A549 (cell line): ENCODE measurements at regions not wholly inside any gene's neighbourhood (a gene's known extent, or its start where the extent isn't known, plus 50 kb on each side); places are given as distances from the start of the nearest gene placed in this dataset.

ENCODE experiments used
- ATAC-seq, 2 experiments: fragments of 200-7000 bp in 1 of 2; fragments of >200 bp in 1 of 2; cut with Nextera tagmentation in 1 of 2; cut with Tn5 transposase in 1 of 2; 3 replicates each; pipeline versions ENCODE4 v1.8.0 to v1.9.1; 2018 to 2020; ENCODE audit warnings: mild to moderate bottlenecking in 1 of 2, moderate library complexity in 1 of 2
- CTCF ChIA-PET: fragments of 300-600 bp; sonication (Branson Sonifier 250); formaldehyde crosslinking; extraction: SDS; loops from one replicate; lab custom pipeline; 2021; ENCODE audit warnings: antibody characterized with exemption, inconsistent platforms; lab: Yijun Ruan, JAX
- POLR2A ChIA-PET: fragments of 350-600 bp; formaldehyde crosslinking; extraction: SDS; loops from one replicate; lab custom pipeline; 2021; ENCODE audit warnings: antibody characterized with exemption, inconsistent platforms; lab: Yijun Ruan, JAX
- DNase-seq, 2 experiments: peaks; one replicate each; pipeline versions ENCODE4 v3.0.0 to v3.0.0-alpha.2; 2011 to 2016; ENCODE audit warnings: low read depth in 1 of 2, low spot score in 1 of 2
- FAIRE-seq: peaks from 2 replicates; lab custom pipeline; 2011; peaks lifted over from hg19 to GRCh38; lab: Jason Lieb, UNC
- H3K27ac ChIP-seq, 2 experiments: fragments of >200 bp; sonication (Bioruptor Twin); formaldehyde crosslinking; 3 replicates each; pipeline ENCODE4 v1.5.1; 2016 to 2017
- H3K4me1 ChIP-seq: fragments of >200 bp; sonication (Bioruptor Twin); formaldehyde crosslinking; 3 replicates; pipeline ENCODE4 v1.6.1; 2016
- H3K4me2 ChIP-seq: fragments of >200 bp; sonication (Bioruptor Twin); formaldehyde crosslinking; 3 replicates; pipeline ENCODE4 v1.6.1; 2016
- H3K4me3 ChIP-seq: fragments of >200 bp; sonication (Bioruptor Twin); formaldehyde crosslinking; 3 replicates; pipeline ENCODE4 v1.5.1; 2016
- H3K9me3 ChIP-seq: fragments of >200 bp; sonication (Bioruptor Twin); formaldehyde crosslinking; 3 replicates; pipeline ENCODE4 v1.6.1; 2016
- ATOH8 ChIP-seq: fragments of 250-450 bp; sonication (Bioruptor Pico); IDR thresholded peaks from 2 replicates; pipeline ENCODE4 v1.5.0; 2020; ENCODE audit warnings: low read depth, mild to moderate bottlenecking, moderate library complexity
- CEBPB ChIP-seq, 2 experiments: fragments of >200 bp in 1 of 2; sonication (Bioruptor Twin) in 1 of 2; formaldehyde crosslinking in 1 of 2; IDR thresholded peaks; 2 replicates each; pipeline ENCODE4 v1.6.1; 2012 to 2016
- CHD4 ChIP-seq: fragments of 200-600 bp; sonication (generic); IDR thresholded peaks from 2 replicates; pipeline ENCODE4 v1.6.1; 2016; ENCODE audit warnings: antibody characterized with exemption, mild to moderate bottlenecking, borderline replicate concordance
- CTCF ChIP-seq: fragments of >200 bp; sonication (Bioruptor Twin); formaldehyde crosslinking; IDR thresholded peaks from 3 replicates; pipeline ENCODE4 v1.5.1; 2016
- ELK1 ChIP-seq: fragments of 150-350 bp; IDR thresholded peaks from 2 replicates; pipeline ENCODE4 v1.6.1; 2014; ENCODE audit warnings: low read depth, mild to moderate bottlenecking, low read length
- EP300 ChIP-seq, 2 experiments: fragments of >200 bp; sonication (Bioruptor Twin); formaldehyde crosslinking; IDR thresholded peaks; 2 replicates in 1 of 2; 3 replicates in 1 of 2; pipeline ENCODE4 v1.6.1; 2016 to 2017
- ESRRA ChIP-seq: fragments of 150-350 bp; IDR thresholded peaks from 2 replicates; pipeline ENCODE4 v1.6.1; 2014; ENCODE audit warnings: mild to moderate bottlenecking, low read length, borderline replicate concordance
- FOSB ChIP-seq: fragments of 250-450 bp; sonication (Bioruptor Pico); IDR thresholded peaks from 2 replicates; pipeline ENCODE4 v1.5.0; 2020; ENCODE audit warnings: mild to moderate bottlenecking, moderate library complexity
- FOXS1 ChIP-seq: fragments of 250-450 bp; sonication (Bioruptor Pico); IDR thresholded peaks from 2 replicates; pipeline ENCODE4 v1.5.0; 2020; ENCODE audit warnings: mild to moderate bottlenecking, moderate library complexity
- HDAC2 ChIP-seq: fragments of 200-600 bp; sonication (generic); IDR thresholded peaks from 2 replicates; pipeline ENCODE4 v1.6.1; 2016
- HMGXB4 ChIP-seq: fragments of 250-450 bp; sonication (Bioruptor Pico); IDR thresholded peaks from 2 replicates; pipeline ENCODE4 v1.5.0; 2021; ENCODE audit warnings: mild to moderate bottlenecking, moderate library complexity, borderline replicate concordance
- JUN ChIP-seq, 2 experiments: fragments of >200 bp; sonication (Bioruptor Twin); formaldehyde crosslinking; IDR thresholded peaks; 2 replicates in 1 of 2; 3 replicates in 1 of 2; pipeline ENCODE4 v1.6.1; 2016 to 2017
- JUNB ChIP-seq: fragments of >200 bp; sonication (Bioruptor Twin); formaldehyde crosslinking; IDR thresholded peaks from 2 replicates; pipeline ENCODE4 v1.6.1; 2016
- KDM5A ChIP-seq: fragments of 200-600 bp; sonication (generic); IDR thresholded peaks from 2 replicates; pipeline ENCODE4 v1.6.1; 2016; ENCODE audit warnings: antibody characterized with exemption, mild to moderate bottlenecking
- MAX ChIP-seq: IDR thresholded peaks from 2 replicates; pipeline ENCODE4 v1.6.1; 2012
- NPAS2 ChIP-seq: fragments of 250-450 bp; sonication (Bioruptor Pico); IDR thresholded peaks from 2 replicates; pipeline ENCODE4 v1.8.0; 2022; ENCODE audit warnings: mild to moderate bottlenecking, moderate library complexity, borderline replicate concordance
- NR3C1 ChIP-seq: fragments of >200 bp; sonication (Bioruptor Twin); formaldehyde crosslinking; IDR thresholded peaks from 3 replicates; pipeline ENCODE4 v1.6.1; 2017
- PBX3 ChIP-seq: IDR thresholded peaks from 2 replicates; pipeline ENCODE4 v1.6.1; 2012
- POLR2AphosphoS2 ChIP-seq: conservative IDR thresholded peaks from 2 replicates; pipeline ENCODE4 v1.6.1; 2012; ENCODE audit warnings: low read length, improper control_type of control experiment, inconsistent platforms
- RFX5 ChIP-seq: fragments of 450-650 bp; IDR thresholded peaks from 2 replicates; pipeline ENCODE4 v1.7.1; 2014; ENCODE audit warnings: antibody characterized with exemption, mild to moderate bottlenecking, moderate library complexity
- RNF2 ChIP-seq: fragments of 200-600 bp; sonication (generic); IDR thresholded peaks from 2 replicates; pipeline ENCODE4 v1.6.1; 2016; ENCODE audit warnings: low read depth, mild to moderate bottlenecking, antibody characterized with exemption, moderate library complexity, borderline replicate concordance
- SREBF2 ChIP-seq: fragments of 450-650 bp; IDR thresholded peaks from 2 replicates; pipeline ENCODE4 v1.6.1; 2014; ENCODE audit warnings: mild to moderate bottlenecking, moderate library complexity
- TFCP2L1 ChIP-seq: fragments of 250-450 bp; sonication (Bioruptor Pico); IDR thresholded peaks from 2 replicates; pipeline ENCODE4 v1.5.0; 2021; ENCODE audit warnings: mild to moderate bottlenecking
- ZNF302 ChIP-seq: fragments of 250-450 bp; sonication (Bioruptor Pico); IDR thresholded peaks from 2 replicates; pipeline ENCODE4 v1.9.0; 2021; ENCODE audit warnings: inconsistent platforms, mild to moderate bottlenecking, moderate library complexity
- WGBS: methylation state at CpG from one replicate; pipeline ENCODE4 v1.1.6; 2017; ENCODE audit errors: missing lambda C conversion rate; 5-methylcytosine and 5-hydroxymethylcytosine counted together

GRCh38 chr2:5984273-5984655 is 292.1 kb downstream of the SOX11 start (continued):
- TF ChIP-seq POLR2AphosphoS2, result no peak

GRCh38 chr2:5984946-5985345 is 292.8 kb downstream of the SOX11 start:
- Histone ChIP-seq H3K4me3 (no peak overlapping the region), H3K4me1 (no peaks in the 10 kb centered on the region), H3K4me2 (no peak overlapping the region), H3K27ac (no peak overlapping the region)
- ChIA-PET CTCF (no interaction called here), POLR2A (no interaction called here)
- no peak for DNase-seq
- FAIRE-seq, result no peak
- 10% methylated on average over 6 of the region's 6 CpGs for WGBS
- no peak for TF ChIP-seq EP300 (IDR thresholded peaks at IDR 0.05)
- no peak for TF ChIP-seq FOSB (CRISPR knock-in tag)
- no peak for TF ChIP-seq RNF2
- TF ChIP-seq NPAS2, result no peak
- TF ChIP-seq JUNB, result no peak
- no peak for TF ChIP-seq ESRRA
- TF ChIP-seq RFX5, result no peak
- TF ChIP-seq HMGXB4 (CRISPR knock-in tag), result no peak
- TF ChIP-seq CHD4, result no peak
- no peak for TF ChIP-seq CTCF
- TF ChIP-seq ATOH8, result no peak
- TF ChIP-seq KDM5A, result no peak
- no peak for TF ChIP-seq JUN (IDR thresholded peaks at IDR 0.05)
- TF ChIP-seq ZNF302 (CRISPR knock-in tag), result no peak
- TF ChIP-seq, all 56 proteins: peak for 0
- ATAC-seq, result no peak
- no peaks in the 10 kb centered on the region; the same call in 2 of the 3 replicates for H3K9me3 ChIP-seq

GRCh38 chr2:5985536-5986385 is 293.6 kb downstream of the SOX11 start:
- Histone ChIP-seq H3K9me3 (no peaks in the 10 kb centered on the region; the same call in 2 of the 3 replicates), H3K4me1 (no peaks in the 10 kb centered on the region), H3K4me2 (no peak overlapping the region), H3K4me3 (no peak overlapping the region), H3K27ac (no peak overlapping the region)
- ATAC-seq, result no peak
- no peak for DNase-seq
- TF ChIP-seq SREBF2 (no peak), FOXS1 (CRISPR knock-in tag) (no peak), TFCP2L1 (no peak), RFX5 (no peak), HDAC2 (no peak), PBX3 (no peak), MAX (no peak), ELK1 (no peak), NR3C1 (no peak), CEBPB (IDR thresholded peaks at IDR 0.05) (no peak), CTCF (no peak), JUNB (no peak)
- no peak for FAIRE-seq
- CTCF ChIA-PET, result no interaction called here
- POLR2A ChIA-PET, result no interaction called here
- WGBS, result 30% methylated on average over 18 of the region's 18 CpGs
